ENCODE measurements at regions not wholly inside any gene's neighbourhood (a gene's known extent, or its start where the extent isn't known, plus 50 kb on each side); places are given as distances from the start of the nearest gene placed in this dataset.

DNA sequence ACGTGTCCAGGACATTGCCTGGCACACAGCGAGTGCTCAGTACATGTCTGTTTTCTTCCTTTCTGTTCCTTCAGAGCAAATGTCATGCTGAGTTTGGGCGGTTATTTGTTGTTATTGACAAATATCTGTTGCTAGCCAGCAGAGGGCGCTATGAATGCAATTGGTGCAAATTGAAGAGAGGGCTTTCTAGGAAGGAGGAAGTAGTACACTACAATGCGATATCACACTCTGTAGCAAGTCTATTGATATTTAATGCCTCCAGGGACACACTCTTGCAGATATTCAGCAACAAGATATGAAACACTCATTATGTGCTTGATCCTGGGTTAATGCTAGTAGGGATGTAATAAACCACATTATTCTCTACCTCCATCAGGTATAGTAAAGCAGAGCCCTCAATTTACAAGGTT, 267.3 kb upstream of the SRRM4 start (continued):
- TF ChIP-seq ARHGAP35 (CRISPR knock-in tag; IDR thresholded peaks at IDR 0.05; ENCODE audit: borderline replicate concordance) (no peak), FOXA3 (CRISPR knock-in tag; IDR thresholded peaks at IDR 0.05) (peak; percentile 78), LCORL (IDR thresholded peaks at IDR 0.05) (no peak), LCORL (CRISPR knock-in tag; IDR thresholded peaks at IDR 0.05) (no peak), RAD21 (CRISPR knock-in tag; IDR thresholded peaks at IDR 0.05) (peak; percentile 73), MATR3 (CRISPR knock-in tag; IDR thresholded peaks at IDR 0.05) (no peak), CHD4 (IDR thresholded peaks at IDR 0.05; ENCODE audit: borderline replicate concordance, low read length) (peak; percentile 96; the same call in 1 of the 2 replicates), ZSCAN5A (CRISPR knock-in tag; IDR thresholded peaks at IDR 0.05; ENCODE audit: borderline replicate concordance) (no peak)
- TF ChIP-seq, protein P1, sequence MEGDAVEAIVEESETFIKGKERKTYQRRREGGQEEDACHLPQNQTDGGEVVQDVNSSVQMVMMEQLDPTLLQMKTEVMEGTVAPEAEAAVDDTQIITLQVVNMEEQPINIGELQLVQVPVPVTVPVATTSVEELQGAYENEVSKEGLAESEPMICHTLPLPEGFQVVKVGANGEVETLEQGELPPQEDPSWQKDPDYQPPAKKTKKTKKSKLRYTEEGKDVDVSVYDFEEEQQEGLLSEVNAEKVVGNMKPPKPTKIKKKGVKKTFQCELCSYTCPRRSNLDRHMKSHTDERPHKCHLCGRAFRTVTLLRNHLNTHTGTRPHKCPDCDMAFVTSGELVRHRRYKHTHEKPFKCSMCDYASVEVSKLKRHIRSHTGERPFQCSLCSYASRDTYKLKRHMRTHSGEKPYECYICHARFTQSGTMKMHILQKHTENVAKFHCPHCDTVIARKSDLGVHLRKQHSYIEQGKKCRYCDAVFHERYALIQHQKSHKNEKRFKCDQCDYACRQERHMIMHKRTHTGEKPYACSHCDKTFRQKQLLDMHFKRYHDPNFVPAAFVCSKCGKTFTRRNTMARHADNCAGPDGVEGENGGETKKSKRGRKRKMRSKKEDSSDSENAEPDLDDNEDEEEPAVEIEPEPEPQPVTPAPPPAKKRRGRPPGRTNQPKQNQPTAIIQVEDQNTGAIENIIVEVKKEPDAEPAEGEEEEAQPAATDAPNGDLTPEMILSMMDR (CRISPR knock-in tag; IDR thresholded peaks at IDR 0.05): peak; percentile 79
- TF ChIP-seq, protein P2, sequence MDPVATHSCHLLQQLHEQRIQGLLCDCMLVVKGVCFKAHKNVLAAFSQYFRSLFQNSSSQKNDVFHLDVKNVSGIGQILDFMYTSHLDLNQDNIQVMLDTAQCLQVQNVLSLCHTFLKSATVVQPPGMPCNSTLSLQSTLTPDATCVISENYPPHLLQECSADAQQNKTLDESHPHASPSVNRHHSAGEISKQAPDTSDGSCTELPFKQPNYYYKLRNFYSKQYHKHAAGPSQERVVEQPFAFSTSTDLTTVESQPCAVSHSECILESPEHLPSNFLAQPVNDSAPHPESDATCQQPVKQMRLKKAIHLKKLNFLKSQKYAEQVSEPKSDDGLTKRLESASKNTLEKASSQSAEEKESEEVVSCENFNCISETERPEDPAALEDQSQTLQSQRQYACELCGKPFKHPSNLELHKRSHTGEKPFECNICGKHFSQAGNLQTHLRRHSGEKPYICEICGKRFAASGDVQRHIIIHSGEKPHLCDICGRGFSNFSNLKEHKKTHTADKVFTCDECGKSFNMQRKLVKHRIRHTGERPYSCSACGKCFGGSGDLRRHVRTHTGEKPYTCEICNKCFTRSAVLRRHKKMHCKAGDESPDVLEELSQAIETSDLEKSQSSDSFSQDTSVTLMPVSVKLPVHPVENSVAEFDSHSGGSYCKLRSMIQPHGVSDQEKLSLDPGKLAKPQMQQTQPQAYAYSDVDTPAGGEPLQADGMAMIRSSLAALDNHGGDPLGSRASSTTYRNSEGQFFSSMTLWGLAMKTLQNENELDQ (CRISPR knock-in tag; IDR thresholded peaks at IDR 0.05; ENCODE audit: borderline replicate concordance): peak; percentile 49; the same call in 1 of the 2 replicates
